OCI-LY1 (cell line): ENCODE measurements at regions not wholly inside any gene's neighbourhood (a gene's known extent, or its start where the extent isn't known, plus 50 kb on each side); places are given as distances from the start of the nearest gene placed in this dataset.
A peak's percentile ranks its signal among the peaks of the same experiment; 100 is the strongest.

Source experiments
- EZH2 ChIP-seq: fragments of 200-600 bp; sonication (generic), shearing (Covaris generic); IDR thresholded peaks from 2 replicates; pipeline ENCODE4 v1.8.0; 2017; ENCODE audit warnings: borderline replicate concordance, mixed run types, mild to moderate bottlenecking, antibody characterized with exemption, low read length, moderate library complexity, mixed read lengths
- TF ChIP-seq, protein P1 (sequence below): fragments of 200-600 bp; sonication (generic), shearing (Covaris generic); IDR thresholded peaks from 2 replicates; pipeline ENCODE4 v1.5.1; 2017; ENCODE audit warnings: mild to moderate bottlenecking, antibody characterized with exemption, low read length, moderate library complexity, mixed read lengths

DNA sequence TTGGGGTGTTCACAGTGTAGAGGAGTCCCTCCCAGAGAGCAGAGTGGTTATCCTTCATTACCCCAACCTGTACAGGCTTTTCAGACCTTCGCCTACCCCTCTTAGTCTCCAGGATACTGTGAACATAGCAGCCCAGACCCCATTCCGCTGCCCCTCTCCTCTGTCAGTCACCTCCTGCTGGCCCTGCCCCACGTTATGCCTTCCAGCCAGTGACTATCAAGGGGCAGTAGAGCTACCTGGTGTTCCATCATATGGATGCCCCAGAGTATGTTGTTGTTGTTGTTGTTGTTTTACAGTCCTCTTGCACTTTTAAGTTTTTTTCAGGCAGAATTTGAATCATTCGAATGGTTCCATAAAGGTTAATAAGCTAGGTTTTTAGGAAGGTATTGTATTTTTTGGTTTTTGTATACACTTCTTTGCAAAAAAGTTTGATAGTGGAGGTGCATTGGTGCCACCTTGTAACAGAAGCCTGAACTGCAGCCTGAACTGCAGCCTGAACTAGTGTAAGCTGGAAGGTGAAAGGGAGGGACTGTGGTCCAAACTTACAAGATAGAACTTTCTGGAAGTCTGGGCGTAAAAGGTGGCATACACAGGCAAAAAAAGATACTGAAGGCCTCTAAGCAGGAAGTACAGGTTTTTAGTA, 101.4 kb upstream of the RAB40AL start:
- TF ChIP-seq, protein P1, sequence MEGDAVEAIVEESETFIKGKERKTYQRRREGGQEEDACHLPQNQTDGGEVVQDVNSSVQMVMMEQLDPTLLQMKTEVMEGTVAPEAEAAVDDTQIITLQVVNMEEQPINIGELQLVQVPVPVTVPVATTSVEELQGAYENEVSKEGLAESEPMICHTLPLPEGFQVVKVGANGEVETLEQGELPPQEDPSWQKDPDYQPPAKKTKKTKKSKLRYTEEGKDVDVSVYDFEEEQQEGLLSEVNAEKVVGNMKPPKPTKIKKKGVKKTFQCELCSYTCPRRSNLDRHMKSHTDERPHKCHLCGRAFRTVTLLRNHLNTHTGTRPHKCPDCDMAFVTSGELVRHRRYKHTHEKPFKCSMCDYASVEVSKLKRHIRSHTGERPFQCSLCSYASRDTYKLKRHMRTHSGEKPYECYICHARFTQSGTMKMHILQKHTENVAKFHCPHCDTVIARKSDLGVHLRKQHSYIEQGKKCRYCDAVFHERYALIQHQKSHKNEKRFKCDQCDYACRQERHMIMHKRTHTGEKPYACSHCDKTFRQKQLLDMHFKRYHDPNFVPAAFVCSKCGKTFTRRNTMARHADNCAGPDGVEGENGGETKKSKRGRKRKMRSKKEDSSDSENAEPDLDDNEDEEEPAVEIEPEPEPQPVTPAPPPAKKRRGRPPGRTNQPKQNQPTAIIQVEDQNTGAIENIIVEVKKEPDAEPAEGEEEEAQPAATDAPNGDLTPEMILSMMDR = peak; percentile 62
- TF ChIP-seq EZH2 = no peak
